Ascending aorta (tissue), 2 donors: ENCODE measurements at regions not wholly inside any gene's neighbourhood (a gene's known extent, or its start where the extent isn't known, plus 50 kb on each side); places are given as distances from the start of the nearest gene placed in this dataset.

ENCODE experiments used
- DNase-seq, 2 donors: peaks; one replicate each; pipeline ENCODE4 v3.0.0-alpha.2; 2019; ENCODE audit warnings: low spot score in 2 of 2
- H3K27ac ChIP-seq, 2 donors: fragments of 200-600 bp; sonication (generic); one replicate each; pipeline ENCODE4 v1.5.1; 2016 to 2017; ENCODE audit warnings: mild to moderate bottlenecking in 1 of 2
- H3K27me3 ChIP-seq: fragments of 200-600 bp; sonication (generic); one replicate; pipeline ENCODE4 v1.5.1; 2017
- H3K36me3 ChIP-seq, 2 donors: fragments of 200-600 bp; sonication (generic); one replicate each; pipeline ENCODE4 v1.5.1; 2016
- H3K4me1 ChIP-seq, 2 donors: fragments of 200-600 bp; sonication (generic); one replicate each; pipeline ENCODE4 v1.5.1; 2016 to 2017; ENCODE audit warnings: mild to moderate bottlenecking in 1 of 2
- H3K4me3 ChIP-seq, 2 donors: fragments of 200-600 bp; sonication (generic); one replicate each; pipeline ENCODE4 v1.5.1; 2016 to 2017; ENCODE audit warnings: mild to moderate bottlenecking in 1 of 2
- H3K9me3 ChIP-seq, 2 donors: fragments of 200-600 bp; sonication (generic); one replicate each; pipeline ENCODE4 v1.5.1; 2016
- intact Hi-C: fragments of 100-400 bp; cut with DNase I; formaldehyde crosslinking; loops from one replicate; pipeline ENCODE4 v1.15.1; 2023
- TF ChIP-seq, protein P1 (sequence below), 3 experiments: fragments of 200-600 bp in 2 of 3; fragments of 450-650 bp in 1 of 3; sonication (generic) in 2 of 3; IDR thresholded peaks; one replicate each; pipeline ENCODE4 v1.5.1; 2016 to 2019; ENCODE audit warnings: antibody characterized with exemption in 3 of 3, mild to moderate bottlenecking in 1 of 3, moderate library complexity in 1 of 3

DNA sequence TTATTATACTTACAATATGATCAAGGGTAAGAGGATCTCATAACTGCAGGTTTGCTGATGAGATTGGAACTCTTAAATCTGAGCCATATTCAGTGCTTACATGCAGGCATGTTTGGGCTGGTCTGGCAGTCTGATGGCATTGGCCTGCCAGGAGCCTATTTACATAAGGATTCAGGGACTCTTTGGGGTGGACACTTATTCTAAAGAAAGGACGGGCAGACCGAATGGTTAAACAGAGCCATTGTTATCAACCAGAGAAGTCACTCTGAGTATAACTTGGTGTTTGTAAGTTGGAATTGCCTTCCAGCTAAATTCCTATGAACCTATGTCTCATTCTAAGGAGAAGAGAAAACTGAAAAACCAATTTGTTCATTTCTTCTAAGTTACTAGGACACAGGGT is 932.8 kb downstream of the IGSF11 start:
- intact Hi-C loops, result no loop called here
- DNase-seq, result no peak
- Histone ChIP-seq H3K27ac (no peak overlapping the region), H3K9me3 (no peaks in the 10 kb centered on the region), H3K36me3 (no peaks in the 10 kb centered on the region), H3K4me1 (no peaks in the 10 kb centered on the region), H3K4me3 (no peak overlapping the region), H3K27me3 (no peaks in the 10 kb centered on the region)
- TF ChIP-seq, protein P1, sequence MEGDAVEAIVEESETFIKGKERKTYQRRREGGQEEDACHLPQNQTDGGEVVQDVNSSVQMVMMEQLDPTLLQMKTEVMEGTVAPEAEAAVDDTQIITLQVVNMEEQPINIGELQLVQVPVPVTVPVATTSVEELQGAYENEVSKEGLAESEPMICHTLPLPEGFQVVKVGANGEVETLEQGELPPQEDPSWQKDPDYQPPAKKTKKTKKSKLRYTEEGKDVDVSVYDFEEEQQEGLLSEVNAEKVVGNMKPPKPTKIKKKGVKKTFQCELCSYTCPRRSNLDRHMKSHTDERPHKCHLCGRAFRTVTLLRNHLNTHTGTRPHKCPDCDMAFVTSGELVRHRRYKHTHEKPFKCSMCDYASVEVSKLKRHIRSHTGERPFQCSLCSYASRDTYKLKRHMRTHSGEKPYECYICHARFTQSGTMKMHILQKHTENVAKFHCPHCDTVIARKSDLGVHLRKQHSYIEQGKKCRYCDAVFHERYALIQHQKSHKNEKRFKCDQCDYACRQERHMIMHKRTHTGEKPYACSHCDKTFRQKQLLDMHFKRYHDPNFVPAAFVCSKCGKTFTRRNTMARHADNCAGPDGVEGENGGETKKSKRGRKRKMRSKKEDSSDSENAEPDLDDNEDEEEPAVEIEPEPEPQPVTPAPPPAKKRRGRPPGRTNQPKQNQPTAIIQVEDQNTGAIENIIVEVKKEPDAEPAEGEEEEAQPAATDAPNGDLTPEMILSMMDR (IDR thresholded peaks at IDR 0.05), result no peak

- no peaks in the 10 kb centered on the region for H3K4me1 ChIP-seq
- no peaks in the 10 kb centered on the region for H3K36me3 ChIP-seq
- H3K27ac ChIP-seq, result no peak overlapping the region
- intact Hi-C loops, result no loop called here
- DNase-seq, result no peak
- TF ChIP-seq, protein P1 (IDR thresholded peaks at IDR 0.05), result no peak
- H3K4me3 ChIP-seq, result no peak overlapping the region
- H3K9me3 ChIP-seq, result no peaks in the 10 kb centered on the region
- H3K27me3 ChIP-seq, result no peaks in the 10 kb centered on the region
Measured at GRCh38 chr3:118102737-118103136, 931.9 kb downstream of the IGSF11 start.

- Histone ChIP-seq H3K27me3 (no peaks in the 10 kb centered on the region), H3K27ac (no peak overlapping the region), H3K4me3 (no peak overlapping the region), H3K36me3 (no peaks in the 10 kb centered on the region), H3K9me3 (no peaks in the 10 kb centered on the region), H3K4me1 (no peaks in the 10 kb centered on the region)
- no peak for DNase-seq
- intact Hi-C loops, result no loop called here
- TF ChIP-seq, protein P1 (IDR thresholded peaks at IDR 0.05), result no peak
Measured at GRCh38 chr3:118108201-118108600, 926.4 kb downstream of the IGSF11 start.

- H3K9me3 ChIP-seq, result no peaks in the 10 kb centered on the region
- DNase-seq, result no peak
- no peaks in the 10 kb centered on the region for H3K36me3 ChIP-seq
- H3K4me1 ChIP-seq, result no peaks in the 10 kb centered on the region
- H3K27ac ChIP-seq, result no peak overlapping the region
- intact Hi-C loops, result no loop called here
- TF ChIP-seq, protein P1 (IDR thresholded peaks at IDR 0.05), result no peak
- H3K27me3 ChIP-seq, result no peaks in the 10 kb centered on the region
- H3K4me3 ChIP-seq, result no peak overlapping the region
Measured at GRCh38 chr3:118108769-118109168, 925.9 kb downstream of the IGSF11 start.

- DNase-seq, result no peak
- H3K27ac ChIP-seq, result no peak overlapping the region
- no peaks in the 10 kb centered on the region for H3K36me3 ChIP-seq
- no peaks in the 10 kb centered on the region for H3K4me1 ChIP-seq
- no peak overlapping the region for H3K4me3 ChIP-seq
- TF ChIP-seq, protein P1 (IDR thresholded peaks at IDR 0.05), result no peak
- H3K9me3 ChIP-seq, result no peaks in the 10 kb centered on the region
- no peaks in the 10 kb centered on the region for H3K27me3 ChIP-seq
- intact Hi-C loops, result no loop called here
Measured at GRCh38 chr3:118110211-118110610, 924.4 kb downstream of the IGSF11 start.

- Histone ChIP-seq H3K4me3 (no peak overlapping the region), H3K27ac (no peak overlapping the region), H3K36me3 (no peaks in the 10 kb centered on the region), H3K9me3 (no peaks in the 10 kb centered on the region), H3K27me3 (no peaks in the 10 kb centered on the region), H3K4me1 (no peaks in the 10 kb centered on the region)
- TF ChIP-seq, protein P1 (IDR thresholded peaks at IDR 0.05), result no peak
- intact Hi-C loops, result no loop called here
- DNase-seq, result no peak
Measured at GRCh38 chr3:118116991-118117390, 917.7 kb downstream of the IGSF11 start.
